GM10248 (cell line): ENCODE measurements at regions not wholly inside any gene's neighbourhood (a gene's known extent, or its start where the extent isn't known, plus 50 kb on each side); places are given as distances from the start of the nearest gene placed in this dataset.

Experiments
- CTCF ChIA-PET: fragments of 300-600 bp; sonication (Branson Sonifier 250); formaldehyde crosslinking; extraction: SDS; loops from one replicate; lab custom pipeline; 2021; ENCODE audit warnings: antibody characterized with exemption; lab: Yijun Ruan, JAX
- POLR2A ChIA-PET: fragments of 350-650 bp; sonication (Branson Sonifier 250); formaldehyde crosslinking; extraction: SDS; loops from one replicate; lab custom pipeline; 2020; ENCODE audit warnings: antibody characterized with exemption; lab: Yijun Ruan, JAX
- DNase-seq: peaks from one replicate; pipeline ENCODE4 v3.0.0; 2012; ENCODE audit errors: extremely low spot score
- TF ChIP-seq, protein P1 (sequence below): IDR thresholded peaks from 2 replicates; pipeline ENCODE4 v1.5.1; 2012; ENCODE audit warnings: mild to moderate bottlenecking, low read depth; ENCODE audit errors: extremely low read depth, missing control alignments, control extremely low read depth

DNA sequence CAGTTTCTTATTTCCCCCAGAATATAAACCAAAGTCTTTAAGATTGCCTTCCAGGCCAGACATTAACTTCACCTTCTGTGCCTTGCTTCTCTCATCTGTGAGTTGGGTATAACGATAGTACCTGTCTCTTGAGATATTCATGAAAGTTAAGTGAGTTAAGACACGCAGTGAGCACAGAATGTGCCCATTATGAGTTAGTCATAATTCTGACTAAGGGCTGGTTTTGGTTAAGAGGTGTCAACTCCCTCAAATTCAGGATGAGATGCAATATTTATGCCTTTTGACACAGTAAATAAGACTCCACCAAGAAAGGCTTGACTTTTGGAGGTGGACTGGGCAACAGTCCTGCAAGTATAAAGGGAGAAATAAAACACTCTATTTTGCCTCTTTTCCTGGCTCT lies 528.7 kb upstream of the IGFBP3 start:
- ChIA-PET POLR2A (no interaction called here), CTCF (no interaction called here)
- no peak for DNase-seq
- TF ChIP-seq, protein P1, sequence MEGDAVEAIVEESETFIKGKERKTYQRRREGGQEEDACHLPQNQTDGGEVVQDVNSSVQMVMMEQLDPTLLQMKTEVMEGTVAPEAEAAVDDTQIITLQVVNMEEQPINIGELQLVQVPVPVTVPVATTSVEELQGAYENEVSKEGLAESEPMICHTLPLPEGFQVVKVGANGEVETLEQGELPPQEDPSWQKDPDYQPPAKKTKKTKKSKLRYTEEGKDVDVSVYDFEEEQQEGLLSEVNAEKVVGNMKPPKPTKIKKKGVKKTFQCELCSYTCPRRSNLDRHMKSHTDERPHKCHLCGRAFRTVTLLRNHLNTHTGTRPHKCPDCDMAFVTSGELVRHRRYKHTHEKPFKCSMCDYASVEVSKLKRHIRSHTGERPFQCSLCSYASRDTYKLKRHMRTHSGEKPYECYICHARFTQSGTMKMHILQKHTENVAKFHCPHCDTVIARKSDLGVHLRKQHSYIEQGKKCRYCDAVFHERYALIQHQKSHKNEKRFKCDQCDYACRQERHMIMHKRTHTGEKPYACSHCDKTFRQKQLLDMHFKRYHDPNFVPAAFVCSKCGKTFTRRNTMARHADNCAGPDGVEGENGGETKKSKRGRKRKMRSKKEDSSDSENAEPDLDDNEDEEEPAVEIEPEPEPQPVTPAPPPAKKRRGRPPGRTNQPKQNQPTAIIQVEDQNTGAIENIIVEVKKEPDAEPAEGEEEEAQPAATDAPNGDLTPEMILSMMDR = no peak

GRCh38 chr7:46448478-46448877 lies 527.4 kb upstream of the IGFBP3 start:
- no peak for DNase-seq
- TF ChIP-seq, protein P1 = no peak
- CTCF ChIA-PET = interaction anchor here (1.1 to 1.6 kb wide), 2 partner anchors 16 to 19 kb away, joined by 3 read pairs; no protein-coding TSS in a partner anchor
- POLR2A ChIA-PET = no interaction called here

DNA sequence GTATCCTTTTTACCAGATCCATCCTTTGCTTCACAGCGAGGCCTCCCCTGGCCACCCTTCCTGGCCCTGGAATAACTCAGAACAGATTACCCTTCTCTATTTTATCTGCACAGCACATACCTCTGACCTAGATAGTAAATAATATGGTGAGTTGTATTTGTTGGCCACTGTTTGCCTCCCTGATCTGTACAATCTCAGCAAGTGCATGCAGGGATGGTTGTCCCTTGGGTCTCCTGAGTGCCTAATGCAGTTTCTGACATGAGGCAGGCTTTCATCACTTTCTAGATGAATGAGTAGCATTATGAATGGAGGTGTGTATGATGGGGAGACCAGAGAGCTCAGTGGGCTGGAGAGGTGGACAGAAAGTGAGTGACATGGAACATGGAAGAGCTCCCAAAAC lies 525.1 kb upstream of the IGFBP3 start:
- TF ChIP-seq, protein P1 = no peak
- ChIA-PET CTCF (no interaction called here), POLR2A (no interaction called here)
- no peak for DNase-seq

DNA sequence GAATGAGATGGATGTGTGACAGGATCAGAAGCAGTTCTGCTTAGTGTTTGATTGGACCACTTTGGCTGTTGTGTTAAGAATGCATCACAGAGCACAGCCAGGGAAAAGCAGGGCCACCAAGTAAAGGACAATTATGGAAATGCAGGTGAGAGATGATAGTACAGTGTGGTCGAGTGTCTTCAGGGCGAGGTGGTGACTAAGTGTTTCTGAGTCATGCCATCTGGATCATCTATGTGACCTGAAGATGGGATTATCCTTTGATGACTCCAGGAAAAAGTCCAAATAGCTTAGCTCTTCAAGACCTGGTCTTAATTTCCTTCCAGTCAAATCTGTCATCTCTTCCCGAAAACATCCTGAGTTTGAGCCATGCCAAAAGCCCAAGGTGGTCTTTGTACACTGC lies 523.2 kb upstream of the IGFBP3 start:
- DNase-seq = no peak
- ChIA-PET POLR2A (no interaction called here), CTCF (no interaction called here)
- TF ChIP-seq, protein P1 = no peak

DNA sequence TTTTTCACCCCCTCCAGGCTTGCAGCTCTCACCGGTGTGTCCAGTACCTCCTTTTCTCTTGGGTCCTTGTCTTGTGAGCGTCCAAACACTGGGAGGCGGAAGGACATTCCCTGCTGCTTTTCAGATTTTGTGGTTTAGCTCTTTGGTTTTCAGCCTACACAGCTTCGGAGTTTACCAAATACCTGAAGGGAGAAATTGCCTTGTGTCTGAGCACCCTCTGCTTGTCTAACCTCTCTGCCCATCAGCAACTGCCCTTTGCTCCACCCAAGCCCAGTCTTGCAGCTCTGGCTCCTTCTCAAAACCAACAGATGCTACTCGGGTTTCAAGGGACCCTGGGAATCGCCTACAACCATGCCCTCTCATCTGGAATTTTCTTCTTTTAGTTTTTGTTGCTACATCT lies 519.1 kb upstream of the IGFBP3 start:
- DNase-seq = no peak
- ChIA-PET POLR2A (no interaction called here), CTCF (no interaction called here)
- TF ChIP-seq, protein P1 = no peak

GRCh38 chr7:46432708-46433107 lies 511.6 kb upstream of the IGFBP3 start:
- TF ChIP-seq, protein P1 = no peak
- POLR2A ChIA-PET = no interaction called here
- CTCF ChIA-PET = no interaction called here
- DNase-seq = no peak

GRCh38 chr7:46428295-46428694 lies 507.2 kb upstream of the IGFBP3 start:
- POLR2A ChIA-PET = no interaction called here
- TF ChIP-seq, protein P1 = no peak
- CTCF ChIA-PET = interaction anchor here (2.1 kb wide), 1 partner anchor 13 kb away, joined by 5 read pairs; no protein-coding TSS in a partner anchor
- no peak for DNase-seq
